Neural cell (in vitro differentiated cells): ENCODE measurements at regions not wholly inside any gene's neighbourhood (a gene's known extent, or its start where the extent isn't known, plus 50 kb on each side); places are given as distances from the start of the nearest gene placed in this dataset.

Experiments
- H2AFZ ChIP-seq: fragments of 200-600, 300-800 bp; sonication (generic), shearing (Covaris generic); 2 replicates; pipeline ENCODE4 v1.6.0; 2014; ENCODE audit warnings: low read depth, mild to moderate bottlenecking, antibody characterized with exemption, low read length, moderate library complexity
- H3F3A ChIP-seq: fragments of 200-600 bp; shearing (Covaris generic); 2 replicates; pipeline ENCODE4 v1.6.1; 2016; ENCODE audit warnings: mild to moderate bottlenecking, moderate library complexity, mixed read lengths, antibody characterized with exemption, low read length; ENCODE audit not compliant: insufficient read depth, poor library complexity, severe bottlenecking
- H3K27ac ChIP-seq: fragments of 200-600, 300-800 bp; sonication (generic), shearing (Covaris generic); 2 replicates; pipeline ENCODE4 v1.5.1; 2014; ENCODE audit warnings: mild to moderate bottlenecking, low read length, moderate library complexity
- H3K27me3 ChIP-seq: fragments of 300-800, 200-600 bp; sonication (generic), shearing (Covaris generic); 2 replicates; pipeline ENCODE4 v1.6.0; 2014; ENCODE audit warnings: mild to moderate bottlenecking, low read depth, low read length, moderate library complexity; ENCODE audit not compliant: insufficient read depth
- H3K36me3 ChIP-seq: fragments of 300-800, 200-600 bp; sonication (generic), shearing (Covaris generic); 2 replicates; pipeline ENCODE4 v1.5.1; 2014; ENCODE audit warnings: mild to moderate bottlenecking, antibody characterized with exemption, low read length, moderate library complexity; ENCODE audit not compliant: insufficient read depth
- H3K4me2 ChIP-seq: fragments of 300-800, 200-600 bp; sonication (generic), shearing (Covaris generic); 2 replicates; pipeline ENCODE4 v1.6.0; 2014; ENCODE audit warnings: mild to moderate bottlenecking, low read length
- H3K4me3 ChIP-seq: fragments of 300-800, 200-600 bp; sonication (generic), shearing (Covaris generic); 2 replicates; pipeline ENCODE4 v1.5.1; 2014; ENCODE audit warnings: mild to moderate bottlenecking, low read length, moderate library complexity
- H3K79me2 ChIP-seq: fragments of 200-600 bp; shearing (Covaris generic); replicated peaks from 2 replicates; pipeline ENCODE4 v1.6.0; 2014; ENCODE audit warnings: mild to moderate bottlenecking, low read length, moderate library complexity; ENCODE audit not compliant: insufficient read depth
- H3K9ac ChIP-seq: fragments of 300-800, 200-600 bp; sonication (generic), shearing (Covaris generic); 2 replicates; pipeline ENCODE4 v1.6.1; 2016; ENCODE audit warnings: mild to moderate bottlenecking, low read length, mixed read lengths
- H3K9me2 ChIP-seq: fragments of 200-600 bp; shearing (Covaris generic); 2 replicates; pipeline ENCODE4 v1.6.1; 2016; ENCODE audit warnings: mild to moderate bottlenecking, low read length, mixed read lengths; ENCODE audit not compliant: insufficient read depth
- H3K9me3 ChIP-seq: fragments of 200-600, 300-800 bp; sonication (generic), shearing (Covaris generic); 2 replicates; pipeline ENCODE4 v1.6.1; 2016; ENCODE audit warnings: mild to moderate bottlenecking, mixed run types, low read length, moderate library complexity, mixed read lengths
- H4K20me1 ChIP-seq: fragments of 200-600 bp; shearing (Covaris generic); 2 replicates; pipeline ENCODE4 v1.6.1; 2016; ENCODE audit warnings: mild to moderate bottlenecking, mixed run types; ENCODE audit not compliant: insufficient read depth
- CTCF ChIP-seq: fragments of 450-650 bp; IDR thresholded peaks from 2 replicates; pipeline ENCODE4 v1.5.1; 2014; ENCODE audit warnings: antibody characterized with exemption, mild to moderate bottlenecking, moderate library complexity; ENCODE audit not compliant: poor library complexity, severe bottlenecking
- EP300 ChIP-seq: fragments of 450-650 bp; conservative IDR thresholded peaks from 2 replicates; pipeline ENCODE4 v1.6.1; 2014; ENCODE audit warnings: antibody characterized with exemption, mild to moderate bottlenecking, moderate library complexity; ENCODE audit not compliant: poor library complexity, severe bottlenecking
- EZH2 ChIP-seq: fragments of 200-600, 300-800 bp; shearing (Covaris generic), sonication (generic); IDR thresholded peaks from 2 replicates; pipeline ENCODE4 v1.6.1; 2014; ENCODE audit warnings: antibody characterized with exemption, low read length, borderline replicate concordance, mild to moderate bottlenecking; ENCODE audit not compliant: insufficient read depth, poor library complexity, severe bottlenecking
- MXI1 ChIP-seq: fragments of 450-650 bp; conservative IDR thresholded peaks from 2 replicates; pipeline ENCODE4 v1.6.1; 2014; ENCODE audit warnings: antibody characterized with exemption, mild to moderate bottlenecking; ENCODE audit not compliant: poor library complexity, severe bottlenecking
- POLR2AphosphoS5 ChIP-seq: IDR thresholded peaks from 2 replicates; pipeline ENCODE4 v1.6.1; 2012
- RAD21 ChIP-seq: fragments of 450-650 bp; conservative IDR thresholded peaks from 2 replicates; pipeline ENCODE4 v1.6.1; 2014; ENCODE audit warnings: antibody characterized with exemption, mild to moderate bottlenecking, moderate library complexity
- REST ChIP-seq: IDR thresholded peaks from 2 replicates; pipeline ENCODE4 v1.6.1; 2012; ENCODE audit warnings: borderline replicate concordance
- SMC3 ChIP-seq: fragments of 450-650 bp; conservative IDR thresholded peaks from 2 replicates; pipeline ENCODE4 v1.6.1; 2014; ENCODE audit warnings: antibody characterized with exemption, mild to moderate bottlenecking, moderate library complexity; ENCODE audit not compliant: poor library complexity
- TAF1 ChIP-seq: IDR thresholded peaks from 2 replicates; pipeline ENCODE4 v1.6.1; 2012; ENCODE audit warnings: low read depth

GRCh38 chr2:211204456-211204855 is 648.1 kb downstream of the CPS1 start:
- TF ChIP-seq EZH2 (no peak), POLR2AphosphoS5 (peak; percentile 15)
- H3K79me2 ChIP-seq: no peaks in the 10 kb centered on the region
- H3K36me3 ChIP-seq: no peaks in the 10 kb centered on the region
- no peaks in the 10 kb centered on the region for H3K9me2 ChIP-seq
- no peaks in the 10 kb centered on the region for H4K20me1 ChIP-seq
- no peaks in the 10 kb centered on the region for H3K9me3 ChIP-seq
- H3K4me3 ChIP-seq: no peak overlapping the region
- H2AFZ ChIP-seq: no peak overlapping the region
- H3K27ac ChIP-seq: no peak overlapping the region
- no peak overlapping the region for H3K9ac ChIP-seq
- no peak overlapping the region for H3K4me2 ChIP-seq
- H3K27me3 ChIP-seq: no peaks in the 10 kb centered on the region
- H3F3A ChIP-seq: no peaks in the 10 kb centered on the region

GRCh38 chr2:211204902-211205301 is 648.5 kb downstream of the CPS1 start:
- H3K27me3 ChIP-seq: no peaks in the 10 kb centered on the region
- no peaks in the 10 kb centered on the region for H3K36me3 ChIP-seq
- H3K9me2 ChIP-seq: no peaks in the 10 kb centered on the region
- no peak overlapping the region for H3K4me2 ChIP-seq
- H3K9me3 ChIP-seq: no peaks in the 10 kb centered on the region
- H3F3A ChIP-seq: no peaks in the 10 kb centered on the region
- no peak overlapping the region for H3K4me3 ChIP-seq
- no peak overlapping the region for H2AFZ ChIP-seq
- no peaks in the 10 kb centered on the region for H3K79me2 ChIP-seq
- H4K20me1 ChIP-seq: no peaks in the 10 kb centered on the region
- H3K9ac ChIP-seq: no peak overlapping the region
- TF ChIP-seq EP300: no peak
- no peak for TF ChIP-seq TAF1
- no peak for TF ChIP-seq RAD21
- no peak for TF ChIP-seq MXI1
- TF ChIP-seq SMC3: no peak
- no peak for TF ChIP-seq REST
- no peak for TF ChIP-seq EZH2
- TF ChIP-seq CTCF: no peak
- no peak for TF ChIP-seq POLR2AphosphoS5
- no peak overlapping the region for H3K27ac ChIP-seq

- Histone ChIP-seq H3K9ac (no peak overlapping the region), H3K4me3 (no peak overlapping the region), H3K27ac (no peak overlapping the region)
These were observed 649.0 kb downstream of the CPS1 start for GRCh38 chr2:211205358-211205757.

More at GRCh38 chr2:211205358-211205757, 649.0 kb downstream of the CPS1 start:
- Histone ChIP-seq H3K9me2 (no peaks in the 10 kb centered on the region), H2AFZ (no peak overlapping the region), H3K4me2 (no peak overlapping the region), H4K20me1 (no peaks in the 10 kb centered on the region), H3K27me3 (no peaks in the 10 kb centered on the region), H3K36me3 (no peaks in the 10 kb centered on the region), H3F3A (no peaks in the 10 kb centered on the region), H3K79me2 (no peaks in the 10 kb centered on the region), H3K9me3 (no peaks in the 10 kb centered on the region)
- TF ChIP-seq CTCF (no peak), RAD21 (no peak), SMC3 (no peak)
